Right renal pelvis (tissue), 4 donors: ENCODE measurements at regions not wholly inside any gene's neighbourhood (a gene's known extent, or its start where the extent isn't known, plus 50 kb on each side); places are given as distances from the start of the nearest gene placed in this dataset.

Source experiments
- DNase-seq, 4 donors: peaks; one replicate each; pipeline ENCODE4 v3.0.0-alpha.2; 2013; ENCODE audit warnings: low read depth in 4 of 4, low spot score in 3 of 4, missing footprints in 1 of 4

DNA sequence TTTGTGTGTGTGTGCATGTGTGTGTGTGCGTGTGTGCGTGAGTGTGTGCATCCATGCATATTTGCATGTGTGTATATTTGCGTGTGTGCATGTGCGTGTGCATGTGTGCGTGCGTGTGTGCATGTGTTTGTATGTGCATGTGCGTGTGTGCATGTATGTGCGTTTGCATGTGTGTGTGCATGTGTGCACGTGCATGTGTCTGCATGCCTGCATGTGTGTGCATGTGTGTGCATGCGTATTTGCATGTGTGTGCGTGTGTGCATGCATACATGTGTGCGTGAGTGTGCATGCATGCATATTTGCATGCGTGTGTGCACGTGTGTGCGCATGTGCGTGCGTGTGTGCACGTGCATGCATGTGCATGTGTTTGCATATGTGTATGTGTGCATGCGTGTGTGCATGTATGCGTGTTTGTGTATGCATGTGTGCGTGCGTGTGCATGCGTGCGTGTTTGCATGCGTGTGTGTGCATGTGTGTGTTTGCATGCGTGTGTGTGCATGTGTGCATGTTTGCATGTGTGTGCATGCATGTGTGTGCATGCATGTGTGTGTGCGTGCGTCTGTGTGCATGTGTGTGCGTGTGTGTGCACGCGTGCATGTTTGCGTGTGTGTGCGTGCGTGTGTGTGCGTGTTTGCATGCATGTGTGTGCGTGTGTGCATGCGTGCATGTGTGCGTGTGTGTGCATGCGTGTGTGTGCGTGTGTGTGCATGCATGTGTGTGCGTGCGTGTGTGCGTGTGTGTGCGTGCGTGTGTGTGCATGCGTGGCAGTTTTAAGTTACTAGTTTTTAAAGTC lies 57.7 kb upstream of the SMOC2 start:
- no peak for DNase-seq

DNA sequence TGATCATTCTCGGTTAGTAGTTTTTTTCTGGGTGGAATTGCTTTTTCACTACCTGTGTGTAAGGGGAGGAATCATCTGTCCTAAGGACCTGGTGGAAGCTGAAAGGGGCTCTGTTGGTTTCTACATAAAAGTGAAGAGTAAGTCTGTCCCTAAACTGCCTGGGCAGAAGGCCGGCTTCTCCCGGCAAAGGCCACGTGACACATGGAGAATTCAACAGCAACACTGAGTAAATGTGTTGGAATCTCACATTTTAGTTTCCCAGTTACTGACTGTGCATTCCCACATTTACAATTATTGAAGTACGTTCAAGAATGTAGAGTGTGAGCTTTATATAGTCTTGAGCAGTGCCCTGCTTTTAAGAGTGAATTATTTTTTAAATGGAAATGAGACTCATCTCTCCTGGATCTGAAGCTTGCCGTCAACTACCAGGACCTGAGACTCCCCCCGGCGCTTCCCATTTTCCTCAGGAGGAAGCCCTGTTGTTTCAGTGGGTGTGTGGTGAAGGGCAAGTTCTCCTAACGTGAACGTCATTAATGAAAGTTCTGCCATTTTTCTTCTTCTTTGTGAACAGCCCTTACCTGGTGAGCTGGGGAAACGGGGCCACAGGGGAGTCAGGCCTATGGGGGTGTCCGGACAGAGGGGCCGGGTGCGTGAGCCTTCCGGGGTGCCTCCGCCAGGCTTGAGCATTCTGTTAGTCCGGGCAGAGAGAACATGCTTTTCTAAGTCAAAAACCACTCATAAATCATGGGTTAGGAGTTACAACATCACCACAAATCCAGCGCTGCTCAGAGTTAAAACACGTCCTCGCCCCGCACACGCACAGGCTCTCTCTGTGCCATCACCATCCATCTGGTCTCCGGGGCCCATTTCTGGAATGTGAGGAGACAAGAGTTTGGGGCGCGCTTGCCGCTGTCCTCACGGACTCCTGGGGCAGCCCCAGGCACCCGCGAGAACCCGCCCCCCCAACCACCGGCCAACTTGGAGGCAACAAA lies 56.6 kb upstream of the SMOC2 start:
- no peak for DNase-seq

DNA sequence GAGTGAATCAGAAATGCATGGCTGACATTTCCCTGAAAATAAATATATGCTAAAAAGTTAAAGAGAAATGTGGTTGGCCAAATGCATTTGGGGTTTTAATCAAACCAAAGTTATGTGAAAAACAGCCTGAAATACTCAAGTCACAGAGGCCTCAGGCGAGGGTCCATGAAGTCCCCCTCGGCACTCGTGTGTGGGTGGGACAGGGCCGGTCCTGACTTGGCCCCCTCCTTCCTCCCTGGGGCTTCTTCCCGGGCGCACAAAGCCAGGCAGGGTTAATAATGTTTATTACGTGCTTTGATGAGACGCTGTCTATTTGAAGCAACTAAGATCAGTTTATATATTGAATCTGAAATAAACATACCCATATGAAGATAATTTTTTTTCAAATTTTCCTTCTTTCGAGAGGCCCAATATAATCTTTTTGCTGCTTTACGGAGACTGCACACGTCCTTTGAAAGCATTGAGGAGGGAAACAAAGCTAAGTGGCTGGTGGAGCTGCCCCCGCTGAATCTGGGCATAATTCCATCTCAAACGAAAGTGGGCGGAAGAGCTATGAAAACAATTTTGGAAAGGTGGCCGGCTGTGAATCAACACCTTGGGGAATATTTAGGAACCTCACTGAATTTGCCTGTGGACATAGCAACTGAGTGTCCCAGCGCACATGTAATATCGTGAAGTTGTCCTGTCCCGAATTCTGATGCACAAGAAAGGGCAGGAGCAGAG lies 55.8 kb upstream of the SMOC2 start:
- no peak for DNase-seq

DNA sequence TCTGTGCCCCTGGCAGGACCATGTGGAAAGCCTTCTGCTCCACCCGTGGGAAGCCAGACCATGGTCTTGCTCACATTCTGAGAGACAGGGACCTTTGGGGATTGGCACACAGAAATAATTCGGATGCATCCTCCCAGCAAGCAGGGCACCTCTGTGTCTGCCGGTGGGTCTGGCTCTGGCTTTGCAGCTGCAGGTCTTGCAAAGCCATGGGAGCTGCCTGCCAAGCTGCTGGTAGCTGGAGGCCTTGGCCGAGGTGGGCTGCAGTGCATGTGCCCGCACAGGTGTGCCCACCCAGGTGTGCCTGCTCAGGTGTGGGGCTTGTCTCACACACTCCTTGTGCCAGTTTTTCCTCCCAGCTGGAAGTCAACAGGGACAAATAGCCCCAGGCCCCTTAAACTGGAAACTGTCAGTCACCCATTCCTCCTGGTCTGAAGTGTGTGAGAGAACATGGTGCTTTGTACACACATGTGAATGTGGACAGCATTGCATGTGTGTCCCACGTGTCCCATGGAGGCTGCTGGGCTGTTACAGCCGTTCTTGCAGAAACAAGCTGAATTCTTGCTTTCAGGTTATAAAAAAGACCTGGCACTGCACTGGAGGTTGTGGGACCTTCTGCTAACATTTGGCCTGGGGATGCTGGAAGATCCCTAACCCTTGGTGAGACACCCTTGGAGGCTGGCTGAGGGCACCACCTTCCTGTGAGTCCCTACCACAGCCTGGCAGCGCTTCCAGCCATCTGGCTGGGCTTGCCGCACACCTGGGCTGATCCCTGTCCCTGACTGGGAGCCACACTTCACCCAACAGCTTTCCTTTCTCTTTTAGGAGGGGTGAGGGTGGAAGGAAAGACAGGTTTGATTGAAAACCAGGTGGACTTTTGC lies 54.9 kb upstream of the SMOC2 start:
- no peak for DNase-seq

DNA sequence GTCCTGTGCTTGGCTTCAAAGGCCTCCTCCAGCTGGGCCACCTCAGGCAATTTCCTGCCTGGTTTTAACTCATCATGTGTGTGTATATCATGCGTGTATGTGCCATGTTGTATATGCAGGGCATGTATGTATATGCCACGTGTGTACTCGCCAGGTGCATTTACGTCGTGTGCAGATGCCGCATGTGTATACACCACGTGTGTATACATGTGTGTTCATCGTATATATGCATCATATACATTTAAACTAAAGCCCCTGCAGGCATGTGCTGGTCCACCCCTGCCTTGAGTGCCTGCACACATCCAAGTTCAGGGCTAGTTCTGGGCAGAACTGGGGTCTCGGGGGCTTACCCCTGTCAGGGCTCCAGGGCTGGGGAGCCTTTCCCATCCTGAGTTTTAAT lies 54.0 kb upstream of the SMOC2 start:
- DNase-seq = no peak

DNA sequence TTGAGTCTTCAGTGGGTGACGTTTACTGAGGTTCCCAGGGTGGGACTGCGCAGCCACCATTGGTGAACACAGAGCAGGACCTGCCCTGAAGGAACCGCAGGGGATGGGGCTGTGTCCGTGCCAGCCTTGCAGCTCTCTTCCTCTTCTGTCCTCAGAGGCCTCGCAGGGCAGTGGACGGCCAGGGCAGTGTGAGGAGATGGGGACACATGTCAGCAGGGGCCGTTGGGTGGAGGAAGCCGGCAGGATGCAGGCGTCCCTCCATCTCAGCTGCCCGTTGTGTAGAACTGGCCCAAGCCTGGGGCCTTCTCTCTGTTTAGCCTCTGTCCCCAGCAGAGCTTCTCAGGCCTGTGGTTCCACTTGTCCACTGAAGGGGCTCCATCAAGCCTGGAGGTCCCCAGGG lies 53.6 kb upstream of the SMOC2 start:
- no peak for DNase-seq

DNA sequence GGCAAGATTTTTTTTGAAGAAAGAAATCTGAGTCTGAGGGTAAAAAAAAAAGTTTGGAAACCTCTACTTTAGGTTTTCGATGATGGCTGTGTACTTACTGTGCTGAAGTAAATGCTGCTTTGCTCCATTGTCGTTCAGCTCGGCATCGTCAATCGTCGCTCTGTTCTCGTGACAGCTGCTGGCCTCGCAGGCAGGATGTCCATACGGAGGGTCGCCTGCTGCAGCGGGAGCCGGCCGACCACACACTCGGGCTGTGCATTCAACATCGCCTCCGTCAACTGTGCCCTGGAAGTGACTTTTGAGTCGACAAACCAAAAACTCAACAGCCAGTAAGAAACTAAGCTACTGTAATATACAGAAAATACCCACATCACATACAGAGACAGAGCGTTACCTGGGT lies 53.1 kb upstream of the SMOC2 start:
- no peak for DNase-seq

DNA sequence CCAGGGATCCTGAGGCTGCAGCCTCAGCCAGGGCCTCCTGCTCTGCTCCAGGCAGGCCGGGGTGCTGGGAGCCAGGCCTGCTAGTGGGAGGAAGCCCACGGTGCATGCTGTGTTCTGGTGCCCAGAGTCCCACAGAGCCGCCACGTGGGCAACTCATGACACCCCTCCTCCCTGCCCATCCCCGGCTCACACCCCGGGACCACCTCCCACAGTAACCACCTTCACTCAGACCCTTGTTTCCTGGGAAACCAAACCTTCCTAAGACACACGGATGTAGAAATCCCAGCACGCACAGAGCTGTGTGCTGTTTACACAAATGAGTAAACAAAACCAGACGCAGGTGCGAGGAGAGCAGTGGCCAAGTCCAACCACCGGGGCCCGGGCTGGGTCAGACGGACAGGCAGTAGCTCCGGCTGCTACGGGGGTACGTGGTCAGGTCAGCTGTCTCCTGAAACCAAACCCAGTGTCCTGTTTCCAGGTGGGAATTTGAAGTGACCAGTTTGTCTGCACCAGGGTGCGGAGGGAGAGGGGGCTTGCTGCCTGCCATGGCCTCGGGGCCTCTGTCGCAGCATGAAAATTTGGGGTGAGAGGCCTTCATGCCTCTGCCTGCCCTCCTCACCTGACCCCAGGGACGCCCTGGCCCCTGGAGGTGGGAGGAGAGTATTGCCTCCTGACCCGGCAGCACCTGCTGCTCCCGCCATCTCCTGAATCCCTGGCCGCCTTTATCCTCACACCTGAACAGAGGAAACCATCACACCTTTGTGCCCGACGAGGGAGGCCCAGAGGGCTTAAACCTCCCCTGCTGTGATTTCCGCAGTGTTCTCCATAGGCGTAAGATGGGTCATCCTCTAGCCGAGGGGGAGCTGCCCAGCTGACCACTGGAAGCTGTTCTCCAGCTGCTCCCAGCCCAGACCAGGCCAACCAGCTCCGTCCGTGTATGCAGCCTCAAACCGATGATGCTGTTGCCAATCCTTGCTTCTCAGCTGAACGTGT lies 52.0 kb upstream of the SMOC2 start:
- no peak for DNase-seq

DNA sequence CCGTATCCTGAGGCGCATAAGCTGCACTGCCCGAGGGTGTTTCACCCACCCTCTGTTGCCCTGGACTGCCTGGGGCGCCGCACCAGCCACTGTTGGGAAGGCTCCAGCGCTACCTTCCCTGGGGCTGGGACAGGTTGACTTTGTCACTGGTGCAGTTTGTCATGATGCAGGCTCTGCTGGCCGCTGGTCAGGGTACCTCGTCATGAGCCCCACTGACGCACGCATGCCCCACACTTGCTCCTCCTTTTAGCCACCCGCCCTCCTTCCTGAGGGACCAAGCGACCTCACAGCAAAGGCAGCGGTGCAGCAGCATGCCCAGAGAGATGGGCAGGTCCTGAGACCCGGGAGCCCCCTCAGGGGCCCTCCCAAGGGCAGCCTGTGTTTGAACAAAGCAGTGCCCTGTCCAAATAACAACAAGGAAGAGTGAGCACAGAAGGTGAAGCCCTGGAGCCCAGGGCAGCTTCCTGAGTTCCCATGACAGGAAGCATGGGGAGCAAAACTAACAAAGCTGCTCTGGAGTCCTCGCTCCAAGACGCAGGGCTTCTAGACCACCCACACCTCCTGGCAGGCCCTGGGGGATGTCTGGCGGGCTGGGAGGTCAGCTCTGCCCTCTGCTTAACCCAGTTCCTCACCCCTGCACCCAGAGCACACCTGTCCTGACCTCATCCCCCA lies 50.1 kb upstream of the SMOC2 start:
- no peak for DNase-seq
